ENCODE measurements at regions not wholly inside any gene's neighbourhood (a gene's known extent, or its start where the extent isn't known, plus 50 kb on each side); places are given as distances from the start of the nearest gene placed in this dataset.

DNA sequence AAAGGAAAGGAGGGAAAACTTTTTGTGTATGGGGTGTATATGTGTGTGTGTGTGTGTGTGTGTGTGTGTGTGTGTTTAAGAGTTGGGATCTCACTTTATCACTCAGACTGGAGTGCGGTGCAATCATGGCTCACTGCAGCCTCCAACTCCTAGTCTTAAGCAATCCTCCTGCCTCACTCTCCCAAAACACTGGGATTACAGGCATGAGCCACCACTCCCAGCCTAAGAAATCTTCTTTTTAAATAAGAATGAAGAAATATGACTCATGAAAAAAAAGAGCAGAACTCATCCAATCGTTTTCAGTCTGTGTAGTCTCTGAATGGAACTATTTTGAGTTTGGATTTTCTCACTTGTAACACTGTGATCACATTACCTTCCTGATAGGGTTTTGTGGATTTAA is 601.5 kb downstream of the ACTL7B start:
- no peak for TF ChIP-seq EZH2phosphoT487 (IDR thresholded peaks at IDR 0.05; ENCODE audit: low read depth, severe bottlenecking, unreplicated experiment)
- TF ChIP-seq EZH2 (IDR thresholded peaks at IDR 0.05; ENCODE audit: borderline replicate concordance), result no peak
- TF ChIP-seq CTCF (IDR thresholded peaks at IDR 0.05; ENCODE audit: poor library complexity), result no peak
